ENCODE measurements at regions not wholly inside any gene's neighbourhood (a gene's known extent, or its start where the extent isn't known, plus 50 kb on each side); places are given as distances from the start of the nearest gene placed in this dataset.

DNA sequence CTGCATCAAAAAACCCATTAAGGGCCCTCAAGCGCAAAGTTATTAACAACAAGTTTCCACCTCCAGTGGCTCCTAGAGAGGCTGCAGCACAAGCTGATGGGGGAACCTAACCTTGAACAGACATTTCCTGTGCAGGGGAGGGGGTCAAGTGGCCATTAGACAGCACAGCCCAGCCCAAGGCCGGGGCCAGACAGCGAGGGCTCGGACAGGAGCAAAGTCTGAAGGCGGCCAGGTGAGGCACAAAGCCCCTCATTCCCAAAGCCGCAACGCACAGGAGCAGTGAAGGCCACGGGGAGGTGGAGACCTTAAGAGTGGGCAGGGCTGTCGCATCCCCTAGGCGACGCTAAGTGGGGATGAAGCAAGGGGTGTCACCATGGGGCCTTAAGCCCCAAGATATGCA, 73.2 kb upstream of the ZNF746 start:
- TF ChIP-seq, protein P1, sequence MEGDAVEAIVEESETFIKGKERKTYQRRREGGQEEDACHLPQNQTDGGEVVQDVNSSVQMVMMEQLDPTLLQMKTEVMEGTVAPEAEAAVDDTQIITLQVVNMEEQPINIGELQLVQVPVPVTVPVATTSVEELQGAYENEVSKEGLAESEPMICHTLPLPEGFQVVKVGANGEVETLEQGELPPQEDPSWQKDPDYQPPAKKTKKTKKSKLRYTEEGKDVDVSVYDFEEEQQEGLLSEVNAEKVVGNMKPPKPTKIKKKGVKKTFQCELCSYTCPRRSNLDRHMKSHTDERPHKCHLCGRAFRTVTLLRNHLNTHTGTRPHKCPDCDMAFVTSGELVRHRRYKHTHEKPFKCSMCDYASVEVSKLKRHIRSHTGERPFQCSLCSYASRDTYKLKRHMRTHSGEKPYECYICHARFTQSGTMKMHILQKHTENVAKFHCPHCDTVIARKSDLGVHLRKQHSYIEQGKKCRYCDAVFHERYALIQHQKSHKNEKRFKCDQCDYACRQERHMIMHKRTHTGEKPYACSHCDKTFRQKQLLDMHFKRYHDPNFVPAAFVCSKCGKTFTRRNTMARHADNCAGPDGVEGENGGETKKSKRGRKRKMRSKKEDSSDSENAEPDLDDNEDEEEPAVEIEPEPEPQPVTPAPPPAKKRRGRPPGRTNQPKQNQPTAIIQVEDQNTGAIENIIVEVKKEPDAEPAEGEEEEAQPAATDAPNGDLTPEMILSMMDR (IDR thresholded peaks at IDR 0.05; ENCODE audit: low read depth, low read length, missing control alignments), result no peak
- H3K4me3 ChIP-seq (replicated peaks; ENCODE audit: low read depth, low read length), result no peak overlapping the region

DNA sequence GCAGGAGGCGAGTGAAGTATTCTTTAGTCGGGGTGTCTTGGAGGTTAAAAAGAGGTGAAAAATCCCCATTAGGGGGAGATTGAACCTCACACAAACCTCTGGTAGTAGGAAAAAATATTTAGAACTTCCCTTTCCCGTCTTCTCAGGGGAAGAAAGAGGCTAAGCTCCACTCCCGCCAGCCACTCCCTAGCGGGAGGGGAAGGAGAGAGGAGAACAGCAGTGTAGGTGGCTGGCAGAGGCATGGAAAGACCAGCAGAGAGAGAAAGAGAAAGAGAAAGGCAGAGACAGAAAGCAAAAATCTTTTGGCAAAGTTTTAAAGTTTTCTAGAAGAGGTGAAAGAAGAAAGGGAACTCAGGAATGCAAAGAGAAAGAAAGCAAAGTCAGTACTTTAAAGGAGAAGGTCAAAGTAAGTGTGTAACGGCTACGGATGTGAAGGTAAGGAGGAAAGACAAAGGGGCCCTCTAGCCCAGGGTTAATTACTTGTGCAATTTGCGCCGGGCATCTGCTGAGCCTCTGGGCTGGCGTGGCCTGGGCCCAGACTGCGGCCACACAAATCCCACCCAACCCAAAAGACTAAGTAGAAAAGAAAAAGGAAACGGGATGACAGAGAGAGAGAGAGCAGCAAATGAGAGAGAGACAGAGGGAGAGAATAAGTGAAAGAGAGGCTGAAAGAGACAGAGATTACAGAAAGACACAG, 72.3 kb upstream of the ZNF746 start:
- DNase-seq (ENCODE audit: extremely low read depth, low read depth), result no peak
- H3K4me3 ChIP-seq (replicated peaks; ENCODE audit: low read depth, low read length), result no peak overlapping the region
- TF ChIP-seq, protein P1 (IDR thresholded peaks at IDR 0.05; ENCODE audit: low read depth, low read length, missing control alignments), result no peak

More for the DNA sequence above, 73.2 kb upstream of the ZNF746 start:
- no peak for DNase-seq (ENCODE audit: extremely low read depth, low read depth)

DNA sequence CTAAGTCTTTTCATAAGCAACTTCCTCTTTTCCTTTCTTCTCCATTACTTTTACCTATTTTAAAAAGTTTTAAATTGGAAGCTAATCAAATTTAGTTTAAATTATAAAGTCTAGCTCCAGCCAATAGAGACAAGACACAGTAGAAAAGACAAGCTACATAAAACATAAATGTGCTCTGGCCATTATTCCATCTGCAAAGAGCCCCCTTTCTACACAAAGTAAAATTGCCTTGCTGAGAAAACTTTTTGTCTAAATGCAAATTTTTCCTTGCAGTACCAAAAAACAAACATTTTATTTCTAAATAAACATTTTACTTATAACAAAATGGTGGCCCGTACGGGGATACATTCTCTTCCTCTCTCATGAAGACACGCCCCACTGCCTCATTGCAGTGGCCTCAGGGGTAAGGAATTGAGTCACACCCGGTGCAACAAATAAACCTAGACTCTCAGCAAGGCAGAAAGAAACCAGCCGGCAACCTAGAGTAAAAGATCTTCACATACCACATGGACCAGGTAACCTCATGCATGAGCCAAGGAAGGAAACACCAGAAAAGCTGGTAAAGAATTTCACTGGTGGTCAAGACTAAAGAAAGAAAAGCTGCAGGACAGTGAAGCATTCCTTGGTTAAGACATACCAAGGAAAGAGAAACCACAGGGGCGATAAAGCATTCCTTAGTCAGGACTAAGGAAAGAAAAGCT, 71.6 kb upstream of the ZNF746 start:
- no peak overlapping the region for H3K4me3 ChIP-seq (replicated peaks; ENCODE audit: low read depth, low read length)
- DNase-seq (ENCODE audit: extremely low read depth, low read depth), result no peak
- TF ChIP-seq, protein P1 (IDR thresholded peaks at IDR 0.05; ENCODE audit: low read depth, low read length, missing control alignments), result no peak

DNA sequence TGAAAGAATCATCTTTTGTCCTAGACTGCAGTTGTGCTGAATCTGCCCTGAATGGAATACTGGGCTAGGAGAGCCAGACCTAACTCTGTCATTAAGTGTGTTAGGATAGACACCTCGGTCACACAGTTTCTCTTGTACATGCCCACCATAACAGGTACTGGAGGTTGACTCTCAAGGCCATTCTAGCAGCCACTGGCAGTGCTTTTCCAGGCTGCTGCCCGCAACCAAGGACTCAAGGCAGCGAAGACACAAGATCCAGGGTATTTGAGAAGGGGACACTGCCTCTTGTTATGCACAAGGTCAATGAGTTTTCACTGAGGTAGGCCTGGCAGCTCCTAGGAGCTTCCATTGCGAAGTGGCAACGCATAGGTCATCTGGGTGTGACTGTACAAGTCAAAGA, 70.6 kb upstream of the ZNF746 start:
- TF ChIP-seq, protein P1 (IDR thresholded peaks at IDR 0.05; ENCODE audit: low read depth, low read length, missing control alignments), result no peak
- DNase-seq (ENCODE audit: extremely low read depth, low read depth), result no peak
- no peak overlapping the region for H3K4me3 ChIP-seq (replicated peaks; ENCODE audit: low read depth, low read length)

DNA sequence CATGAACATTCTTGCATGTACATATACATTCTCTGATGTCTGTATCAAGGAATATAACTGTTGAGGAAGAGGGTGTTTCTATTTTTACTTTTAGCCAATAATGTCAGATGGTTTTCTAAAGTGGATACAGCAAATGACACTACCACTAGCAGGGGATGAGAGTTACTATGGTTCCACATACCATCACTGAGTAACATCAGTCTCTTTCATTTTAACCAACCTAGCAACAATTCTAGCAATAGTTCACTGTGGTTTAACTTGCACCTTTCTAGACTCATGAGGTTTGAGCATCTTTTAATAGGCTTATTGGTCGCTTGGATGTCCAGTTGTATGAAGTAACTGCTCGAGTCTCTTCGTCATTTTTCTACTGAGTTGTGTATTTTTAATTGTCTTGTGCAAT, 68.5 kb upstream of the ZNF746 start:
- TF ChIP-seq, protein P1 (IDR thresholded peaks at IDR 0.05; ENCODE audit: low read depth, low read length, missing control alignments), result no peak
- H3K4me3 ChIP-seq (replicated peaks; ENCODE audit: low read depth, low read length), result no peak overlapping the region
- DNase-seq (ENCODE audit: extremely low read depth, low read depth), result no peak

DNA sequence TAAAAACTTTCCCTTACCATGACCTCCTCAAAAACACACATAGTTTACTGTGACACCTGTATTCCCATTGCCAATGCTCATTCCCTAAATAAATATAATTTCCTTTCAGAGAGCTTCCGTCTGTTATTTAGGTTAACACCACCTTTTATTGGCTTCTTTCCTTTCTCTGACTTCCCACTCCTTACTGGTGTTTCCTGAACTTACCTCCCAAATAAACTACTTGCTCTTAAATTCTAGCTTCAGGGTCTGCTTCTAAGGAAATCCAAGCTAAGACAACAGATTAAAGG, 67.4 kb upstream of the ZNF746 start:
- H3K4me3 ChIP-seq (replicated peaks; ENCODE audit: low read depth, low read length), result no peak overlapping the region
- DNase-seq (ENCODE audit: extremely low read depth, low read depth), result no peak
- TF ChIP-seq, protein P1 (IDR thresholded peaks at IDR 0.05; ENCODE audit: low read depth, low read length, missing control alignments), result no peak

Data from HFF-Myc (cell line).